ENCODE measurements at regions not wholly inside any gene's neighbourhood (a gene's known extent, or its start where the extent isn't known, plus 50 kb on each side); places are given as distances from the start of the nearest gene placed in this dataset.
"Not testable (repeated sequence)": the region's sequence is repeated elsewhere in the genome, so short reads cannot be mapped to it uniquely, and the experiment has no call there.

DNA sequence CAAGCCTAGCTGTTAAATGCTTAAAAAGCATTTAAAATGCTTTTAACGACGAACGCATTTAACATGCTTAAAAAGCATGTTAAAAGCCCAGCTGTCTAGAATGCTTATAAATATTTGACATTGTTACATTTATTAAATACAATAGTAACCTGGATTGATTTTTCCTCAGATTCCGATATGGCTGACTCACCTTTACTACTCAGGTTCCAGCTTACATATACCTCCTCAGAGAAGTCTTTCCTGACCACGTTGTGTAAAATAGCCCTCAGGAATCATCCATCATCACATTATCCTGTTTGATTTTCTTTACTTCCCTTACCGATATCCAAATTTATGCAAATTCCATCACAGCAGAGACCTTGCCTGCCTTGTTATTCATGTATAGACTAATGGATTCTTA is 51.4 kb downstream of the SLC41A2 start:
- no peaks in the 10 kb centered on the region for H3K36me3 ChIP-seq (ENCODE audit: insufficient read depth)
- no peak overlapping the region for H3K4me3 ChIP-seq
- H3F3A ChIP-seq (replicated peaks; ENCODE audit: low read depth), result no peaks in the 10 kb centered on the region
- H3K4me1 ChIP-seq (ENCODE audit: insufficient read depth), result 0 out of 2 replicates have a peak, but pooled peaks cover 3% of the 10 kb centered on the region
- no peaks in the 10 kb centered on the region for H3K36me3 Mint-ChIP-seq (ENCODE audit: low read depth)
- H3K27ac Mint-ChIP-seq, result no peak overlapping the region
- H3K79me2 ChIP-seq (replicated peaks; ENCODE audit: insufficient read depth), result no peaks in the 10 kb centered on the region
- peaks cover 1% of the 10 kb centered on the region for H3K27me3 Mint-ChIP-seq (ENCODE audit: insufficient read depth, low read depth, poor library complexity)
- H3K27me3 ChIP-seq (ENCODE audit: insufficient read depth), result no peaks in the 10 kb centered on the region
- DNase-seq (ENCODE audit: low spot score) (no peak), ATAC-seq (no peak)
- H3K4me2 ChIP-seq, result no peak overlapping the region
- no peaks in the 10 kb centered on the region for H3K9me3 Mint-ChIP-seq
- no peaks in the 10 kb centered on the region for H4K20me1 ChIP-seq (replicated peaks; ENCODE audit: insufficient read depth)
- no peaks in the 10 kb centered on the region for H3K9me2 ChIP-seq (ENCODE audit: insufficient read depth)
- H3K4me1 Mint-ChIP-seq, result peaks cover 2% of the 10 kb centered on the region; the same call in 1 of the 3 replicates
- no peak overlapping the region for H3K4me3 Mint-ChIP-seq
- TF ChIP-seq, protein P1, sequence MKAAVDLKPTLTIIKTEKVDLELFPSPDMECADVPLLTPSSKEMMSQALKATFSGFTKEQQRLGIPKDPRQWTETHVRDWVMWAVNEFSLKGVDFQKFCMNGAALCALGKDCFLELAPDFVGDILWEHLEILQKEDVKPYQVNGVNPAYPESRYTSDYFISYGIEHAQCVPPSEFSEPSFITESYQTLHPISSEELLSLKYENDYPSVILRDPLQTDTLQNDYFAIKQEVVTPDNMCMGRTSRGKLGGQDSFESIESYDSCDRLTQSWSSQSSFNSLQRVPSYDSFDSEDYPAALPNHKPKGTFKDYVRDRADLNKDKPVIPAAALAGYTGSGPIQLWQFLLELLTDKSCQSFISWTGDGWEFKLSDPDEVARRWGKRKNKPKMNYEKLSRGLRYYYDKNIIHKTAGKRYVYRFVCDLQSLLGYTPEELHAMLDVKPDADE (IDR thresholded peaks at IDR 0.05), result no peak
- TF ChIP-seq NANOG (IDR thresholded peaks at IDR 0.05; ENCODE audit: borderline replicate concordance), result no peak
- TF ChIP-seq, protein P2, sequence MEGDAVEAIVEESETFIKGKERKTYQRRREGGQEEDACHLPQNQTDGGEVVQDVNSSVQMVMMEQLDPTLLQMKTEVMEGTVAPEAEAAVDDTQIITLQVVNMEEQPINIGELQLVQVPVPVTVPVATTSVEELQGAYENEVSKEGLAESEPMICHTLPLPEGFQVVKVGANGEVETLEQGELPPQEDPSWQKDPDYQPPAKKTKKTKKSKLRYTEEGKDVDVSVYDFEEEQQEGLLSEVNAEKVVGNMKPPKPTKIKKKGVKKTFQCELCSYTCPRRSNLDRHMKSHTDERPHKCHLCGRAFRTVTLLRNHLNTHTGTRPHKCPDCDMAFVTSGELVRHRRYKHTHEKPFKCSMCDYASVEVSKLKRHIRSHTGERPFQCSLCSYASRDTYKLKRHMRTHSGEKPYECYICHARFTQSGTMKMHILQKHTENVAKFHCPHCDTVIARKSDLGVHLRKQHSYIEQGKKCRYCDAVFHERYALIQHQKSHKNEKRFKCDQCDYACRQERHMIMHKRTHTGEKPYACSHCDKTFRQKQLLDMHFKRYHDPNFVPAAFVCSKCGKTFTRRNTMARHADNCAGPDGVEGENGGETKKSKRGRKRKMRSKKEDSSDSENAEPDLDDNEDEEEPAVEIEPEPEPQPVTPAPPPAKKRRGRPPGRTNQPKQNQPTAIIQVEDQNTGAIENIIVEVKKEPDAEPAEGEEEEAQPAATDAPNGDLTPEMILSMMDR (conservative IDR thresholded peaks at IDR 0.05; ENCODE audit: low read depth in 2 of 2), result no peak
- TF ChIP-seq CREB1 (CRISPR knock-in tag; IDR thresholded peaks at IDR 0.05; ENCODE audit: low read depth), result no peak
- no peak for TF ChIP-seq POLR2AphosphoS5 (IDR thresholded peaks at IDR 0.05; ENCODE audit: low read depth)
- H3K27ac ChIP-seq (ENCODE audit: low read depth), result no peak overlapping the region
- no peak overlapping the region for H2AFZ ChIP-seq

DNA sequence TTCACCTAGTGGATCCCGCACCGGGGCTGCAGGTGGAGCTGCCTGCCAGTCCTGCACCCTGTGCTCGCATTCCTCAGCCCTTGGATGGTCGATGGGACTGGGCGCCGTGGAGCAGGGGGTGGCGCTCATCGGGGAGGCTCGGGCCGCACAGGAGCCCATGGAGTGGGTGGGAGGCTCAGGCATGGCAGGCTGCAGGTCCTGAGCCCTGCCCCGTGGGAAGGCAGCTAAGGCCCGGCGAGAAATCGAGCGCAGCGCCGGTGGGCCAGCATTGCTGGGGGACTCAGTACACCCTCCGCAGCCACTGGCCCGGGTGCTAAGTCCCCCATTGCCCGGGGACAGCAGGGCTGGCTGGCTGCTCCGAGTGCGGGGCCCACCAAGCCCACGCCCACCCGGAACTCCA is 52.6 kb downstream of the SLC41A2 start:
- not testable (repeated sequence) for ATAC-seq; H3K36me3 ChIP-seq (ENCODE audit: insufficient read depth); H3K4me1 ChIP-seq (ENCODE audit: insufficient read depth); H3K27ac Mint-ChIP-seq; DNase-seq (ENCODE audit: low spot score); H3K9me2 ChIP-seq (ENCODE audit: insufficient read depth); H3K79me2 ChIP-seq (replicated peaks; ENCODE audit: insufficient read depth); H3K9me3 Mint-ChIP-seq; H4K20me1 ChIP-seq (replicated peaks; ENCODE audit: insufficient read depth); H3K36me3 Mint-ChIP-seq (ENCODE audit: low read depth); H3K27me3 ChIP-seq (ENCODE audit: insufficient read depth); H3F3A ChIP-seq (replicated peaks; ENCODE audit: low read depth); H3K4me3 Mint-ChIP-seq; H3K4me3 ChIP-seq; H3K27me3 Mint-ChIP-seq (ENCODE audit: insufficient read depth, low read depth, poor library complexity); H3K27ac ChIP-seq (ENCODE audit: low read depth); H3K4me2 ChIP-seq; H3K4me1 Mint-ChIP-seq; H2AFZ ChIP-seq

DNA sequence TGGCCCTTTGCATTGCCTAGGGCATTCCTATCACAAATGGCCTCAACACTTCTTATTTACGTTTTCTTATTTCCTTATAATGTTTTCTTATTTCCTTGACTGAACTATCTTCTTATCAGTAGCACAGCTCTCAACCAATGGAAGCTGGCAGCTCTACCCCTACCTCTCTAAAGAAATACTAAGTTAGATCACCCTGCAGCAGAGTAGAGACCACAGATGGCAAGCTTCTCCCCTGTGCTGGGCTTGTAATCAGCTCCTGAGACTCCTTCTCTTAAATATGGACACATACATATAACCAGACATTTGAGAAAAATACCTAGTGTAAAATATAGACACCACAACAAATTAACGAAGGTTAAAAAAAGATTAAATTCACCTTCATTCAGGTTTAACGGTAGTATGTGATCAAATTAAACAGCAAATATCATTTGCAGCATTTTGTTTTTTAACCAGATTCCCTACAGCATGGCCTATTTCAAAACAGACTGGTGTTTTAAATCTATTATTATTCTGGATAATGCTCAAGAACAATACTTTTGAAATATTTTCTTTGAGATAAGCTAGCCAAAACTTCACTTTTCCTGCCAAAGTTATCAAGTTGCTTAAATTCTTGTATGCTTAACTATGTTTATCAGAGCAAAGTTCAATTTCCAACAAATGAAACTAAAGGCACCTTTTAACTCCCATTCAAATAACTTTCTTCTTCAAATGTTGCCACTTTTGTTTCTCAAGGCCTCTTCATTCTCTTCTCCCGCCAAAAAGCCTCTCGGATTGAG is 54.3 kb downstream of the SLC41A2 start:
- no peaks in the 10 kb centered on the region for H3K79me2 ChIP-seq (replicated peaks; ENCODE audit: insufficient read depth)
- Mint-ChIP-seq H3K36me3 (ENCODE audit: low read depth) (no peaks in the 10 kb centered on the region), H3K4me1 (no peaks in the 10 kb centered on the region), H3K27ac (no peak overlapping the region), H3K4me3 (no peak overlapping the region), H3K27me3 (ENCODE audit: insufficient read depth, low read depth, poor library complexity) (peaks cover 1% of the 10 kb centered on the region), H3K9me3 (no peaks in the 10 kb centered on the region; the same call in 2 of the 3 replicates)
- no peak overlapping the region for H3K4me2 ChIP-seq
- no peaks in the 10 kb centered on the region for H4K20me1 ChIP-seq (replicated peaks; ENCODE audit: insufficient read depth)
- H3K4me1 ChIP-seq (ENCODE audit: insufficient read depth), result no peaks in the 10 kb centered on the region
- no peak overlapping the region for H3K4me3 ChIP-seq
- H3K36me3 ChIP-seq (ENCODE audit: insufficient read depth), result no peaks in the 10 kb centered on the region; the same call in 1 of the 2 replicates
- H3K9me2 ChIP-seq (ENCODE audit: insufficient read depth), result peaks cover under 1% of the 10 kb centered on the region; the same call in 1 of the 2 replicates
- H2AFZ ChIP-seq, result no peak overlapping the region
- DNase-seq (ENCODE audit: low spot score) (no peak), ATAC-seq (no peak)
- H3K27me3 ChIP-seq (ENCODE audit: insufficient read depth), result no peaks in the 10 kb centered on the region
- H3F3A ChIP-seq (replicated peaks; ENCODE audit: low read depth), result no peaks in the 10 kb centered on the region
- H3K27ac ChIP-seq (ENCODE audit: low read depth), result no peak overlapping the region
- TF ChIP-seq, protein P1 (IDR thresholded peaks at IDR 0.05), result no peak
- no peak for TF ChIP-seq ZNF114 (CRISPR knock-in tag; IDR thresholded peaks at IDR 0.05)
- no peak for TF ChIP-seq ZNF331 (CRISPR knock-in tag; IDR thresholded peaks at IDR 0.05; ENCODE audit: low read depth)
- TF ChIP-seq, protein P2 (conservative IDR thresholded peaks at IDR 0.05; ENCODE audit: low read depth in 2 of 2), result no peak
- TF ChIP-seq NANOG (IDR thresholded peaks at IDR 0.05; ENCODE audit: borderline replicate concordance), result no peak
- TF ChIP-seq EZH2phosphoT487 (IDR thresholded peaks at IDR 0.05; ENCODE audit: unreplicated experiment), result no peak
- TF ChIP-seq JUNB (IDR thresholded peaks at IDR 0.05; ENCODE audit: unreplicated experiment), result no peak
- no peak for TF ChIP-seq CREB1 (CRISPR knock-in tag; IDR thresholded peaks at IDR 0.05; ENCODE audit: low read depth)
- TF ChIP-seq EZH2 (IDR thresholded peaks at IDR 0.05; ENCODE audit: low read depth, unreplicated experiment), result no peak

All from GM23338 (cell line).